GM21526 (cell line): ENCODE measurements at regions not wholly inside any gene's neighbourhood (a gene's known extent, or its start where the extent isn't known, plus 50 kb on each side); places are given as distances from the start of the nearest gene placed in this dataset.

ENCODE experiments used
- ATAC-seq: cut with Tn5 transposase; IDR thresholded peaks from one replicate; pipeline ENCODE4 v1.9.1; 2021; ENCODE audit warnings: moderate library complexity; ENCODE audit not compliant: unreplicated experiment, low FRiP score

- no peak for ATAC-seq
These were observed 85.2 kb upstream of the ZP4 start for GRCh38 chr1:237975903-237976302.

GRCh38 chr1:237975376-237975775, 84.7 kb upstream of the ZP4 start:
- no peak for ATAC-seq

- ATAC-seq: no peak
These were observed 81.5 kb upstream of the ZP4 start for GRCh38 chr1:237972186-237972585.

GRCh38 chr1:237962985-237963384, 72.3 kb upstream of the ZP4 start:
- ATAC-seq: no peak

- ATAC-seq: no peak
These were observed 71.0 kb upstream of the ZP4 start for GRCh38 chr1:237961754-237962153.

- no peak for ATAC-seq
These were observed 69.1 kb upstream of the ZP4 start for GRCh38 chr1:237959838-237960237.

- ATAC-seq: no peak
These were observed 62.5 kb upstream of the ZP4 start for GRCh38 chr1:237953238-237953637.
